HCT116 (cell line): ENCODE measurements at regions not wholly inside any gene's neighbourhood (a gene's known extent, or its start where the extent isn't known, plus 50 kb on each side); places are given as distances from the start of the nearest gene placed in this dataset.

Source experiments
- ATAC-seq: fragments of 200-7000 bp; cut with Tn5 transposase; 2 replicates; pipeline ENCODE4 v1.9.1; 2020; ENCODE audit warnings: mild to moderate bottlenecking, moderate library complexity
- BruUV-seq: library from RNA; stranded (reverse); fragments of 400-500 nt; replicated peaks from 2 replicates; lab custom pipeline; 2021; lab: Mats Ljungman, UMichigan
- CTCF ChIA-PET: fragments of 300-600 bp; sonication (Branson Sonifier 250); formaldehyde crosslinking; loops from one replicate; lab custom pipeline; 2021; ENCODE audit warnings: antibody characterized with exemption; lab: Charles Lee
- POLR2A ChIA-PET: fragments of 300-600, 350-600 bp; sonication (Branson Sonifier 250); formaldehyde crosslinking; loops from one replicate; lab custom pipeline; 2021; ENCODE audit warnings: antibody characterized with exemption; lab: Charles Lee
- RAD21 ChIA-PET, 2 experiments: fragments of 300-600 bp; sonication (Branson Sonifier 250); formaldehyde crosslinking; loops; one replicate each; lab custom pipeline; 2023; ENCODE audit warnings: low total read pairs in 2 of 2; ENCODE audit not compliant: uncharacterized antibody in 2 of 2, unreplicated experiment in 2 of 2, low non-redundant PET in 1 of 2; lab: Charles Lee
- DNase-seq: peaks from one replicate; pipeline ENCODE4 v3.0.0-alpha.2; 2010; ENCODE audit warnings: low read depth, low spot score
- H2AFZ ChIP-seq: fragments of 200-600 bp; shearing (Covaris generic), sonication (generic); 2 replicates; pipeline ENCODE4 v1.6.1; 2017; ENCODE audit warnings: low read depth, mixed run types, mixed read lengths, antibody characterized with exemption, low read length; ENCODE audit not compliant: poor library complexity, severe bottlenecking
- H3K27ac ChIP-seq: 2 replicates; pipeline ENCODE4 v1.5.1; 2012; ENCODE audit warnings: low read depth, low read length
- H3K27me3 ChIP-seq: fragments of 200-600 bp; sonication (generic); 2 replicates; pipeline ENCODE4 v1.6.1; 2016; ENCODE audit warnings: mixed run types, low read length, mixed read lengths; ENCODE audit not compliant: insufficient read depth
- H3K36me3 ChIP-seq, 2 experiments: fragments of 200-500 bp in 1 of 2; fragments of 200-600 bp in 1 of 2; sonication (Bioruptor generic) in 1 of 2; sonication (generic) in 1 of 2; 2 replicates each; pipeline versions ENCODE4 v1.5.1 to v1.6.1; 2014 to 2016; ENCODE audit warnings: low read length in 2 of 2, inconsistent platforms in 1 of 2, mixed read lengths in 1 of 2, mixed run types in 1 of 2; ENCODE audit not compliant: insufficient read depth in 2 of 2, control insufficient read depth in 1 of 2
- H3K4me1 ChIP-seq, 2 experiments: fragments of 200-600 bp in 1 of 2; sonication (generic) in 1 of 2; 2 replicates each; pipeline versions ENCODE4 v1.5.1 to v1.6.1; 2012 to 2017; ENCODE audit warnings: low read length in 2 of 2, inconsistent platforms in 1 of 2, mild to moderate bottlenecking in 1 of 2, mixed read lengths in 1 of 2, mixed run types in 1 of 2, moderate library complexity in 1 of 2; ENCODE audit not compliant: insufficient read depth in 2 of 2, control insufficient read depth in 1 of 2
- H3K4me2 ChIP-seq: fragments of 200-600 bp; sonication (generic); 2 replicates; pipeline ENCODE4 v1.6.1; 2017; ENCODE audit warnings: mixed run types, low read length, mixed read lengths
- H3K4me3 ChIP-seq, 2 experiments: fragments of 200-600 bp in 1 of 2; sonication (generic) in 1 of 2; replicated peaks in 1 of 2; 2 replicates each; pipeline ENCODE4 v1.5.1; 2011 to 2016; ENCODE audit warnings: low read length in 2 of 2, control low read depth in 1 of 2, low read depth in 1 of 2, mild to moderate bottlenecking in 1 of 2, mixed read lengths in 1 of 2, mixed run types in 1 of 2
- H3K79me2 ChIP-seq: fragments of 200-600 bp; sonication (generic); 2 replicates; pipeline ENCODE4 v1.6.1; 2017; ENCODE audit warnings: mild to moderate bottlenecking, mixed run types, low read length, moderate library complexity, mixed read lengths; ENCODE audit not compliant: insufficient read depth
- H3K9ac ChIP-seq: fragments of 200-600 bp; sonication (generic); 2 replicates; pipeline ENCODE4 v1.6.1; 2016; ENCODE audit warnings: low read length, mixed read lengths
- H3K9me2 ChIP-seq: fragments of 200-600 bp; sonication (generic), shearing (Covaris generic); 2 replicates; pipeline ENCODE4 v1.6.1; 2017; ENCODE audit warnings: mixed run types, mild to moderate bottlenecking, moderate library complexity; ENCODE audit not compliant: insufficient read depth
- H3K9me3 ChIP-seq, 2 experiments: fragments of 200-500 bp in 1 of 2; fragments of 200-600 bp in 1 of 2; sonication (Bioruptor generic) in 1 of 2; sonication (generic) in 1 of 2; 2 replicates each; pipeline ENCODE4 v1.6.1; 2014 to 2017; ENCODE audit warnings: low read length in 2 of 2, mixed read lengths in 2 of 2, inconsistent platforms in 1 of 2, low read depth in 1 of 2, mild to moderate bottlenecking in 1 of 2, mixed run types in 1 of 2, moderate library complexity in 1 of 2; ENCODE audit not compliant: control insufficient read depth in 1 of 2, insufficient read depth in 1 of 2
- H4K20me1 ChIP-seq: fragments of 200-600 bp; sonication (generic), shearing (Covaris generic); 2 replicates; pipeline ENCODE4 v1.6.1; 2017; ENCODE audit warnings: mixed run types, mild to moderate bottlenecking, moderate library complexity; ENCODE audit not compliant: insufficient read depth
- CBX3 ChIP-seq: IDR thresholded peaks from 2 replicates; pipeline ENCODE4 v1.6.1; 2012; ENCODE audit warnings: low read depth
- CEBPB ChIP-seq: IDR thresholded peaks from 2 replicates; pipeline ENCODE4 v1.6.1; 2012; ENCODE audit warnings: low read depth
- EGR1 ChIP-seq: IDR thresholded peaks from 2 replicates; pipeline ENCODE4 v1.6.1; 2012; ENCODE audit warnings: low read depth
- ELF1 ChIP-seq: IDR thresholded peaks from 2 replicates; pipeline ENCODE4 v1.6.1; 2012; ENCODE audit warnings: low read depth, borderline replicate concordance
- FOSL1 ChIP-seq: IDR thresholded peaks from 2 replicates; pipeline ENCODE4 v1.6.1; 2012; ENCODE audit warnings: low read depth
- JUND ChIP-seq: IDR thresholded peaks from 2 replicates; pipeline ENCODE4 v1.6.1; 2012
- POLR2A ChIP-seq: IDR thresholded peaks from 2 replicates; pipeline ENCODE4 v1.7.0; 2011; ENCODE audit warnings: borderline replicate concordance; ENCODE audit not compliant: insufficient read depth, insufficient read length; ENCODE audit errors: extremely low read depth
- POLR2AphosphoS5 ChIP-seq: IDR thresholded peaks from 2 replicates; pipeline ENCODE4 v1.6.1; 2011; ENCODE audit warnings: mild to moderate bottlenecking, low read depth, low read length, moderate library complexity
- SIN3A ChIP-seq: IDR thresholded peaks from 2 replicates; pipeline ENCODE4 v1.6.1; 2012; ENCODE audit warnings: low read depth
- SP1 ChIP-seq: IDR thresholded peaks from 2 replicates; pipeline ENCODE4 v1.6.1; 2012; ENCODE audit warnings: low read depth
- SRF ChIP-seq: IDR thresholded peaks from 2 replicates; pipeline ENCODE4 v1.6.1; 2012; ENCODE audit warnings: low read depth
- TCF7L2 ChIP-seq: IDR thresholded peaks from 2 replicates; pipeline ENCODE4 v1.7.0; 2011; ENCODE audit warnings: borderline replicate concordance, inconsistent platforms; ENCODE audit not compliant: insufficient read depth, insufficient read length; ENCODE audit errors: extremely low read depth
- YY1 ChIP-seq: IDR thresholded peaks from 2 replicates; pipeline ENCODE4 v1.6.1; 2011; ENCODE audit warnings: low read length, low read depth, moderate library complexity, mild to moderate bottlenecking; ENCODE audit not compliant: insufficient replicate concordance; ENCODE audit errors: extremely low read depth
- ZFX ChIP-seq: fragments of 450-650 bp; IDR thresholded peaks from 2 replicates; pipeline ENCODE4 v1.6.1; 2017
- intact Hi-C: fragments of 100-400 bp; cut with micrococcal nuclease; formaldehyde crosslinking; loops from 2 replicates; pipeline ENCODE4 v1.10.0; 2022
- TF ChIP-seq, protein P1 (sequence below): IDR thresholded peaks from 2 replicates; pipeline ENCODE4 v1.6.1; 2012
- TF ChIP-seq, protein P2 (sequence below): IDR thresholded peaks from 2 replicates; pipeline ENCODE4 v1.6.1; 2012; ENCODE audit warnings: low read depth
- TF ChIP-seq, protein P3 (sequence below): IDR thresholded peaks from 2 replicates; pipeline ENCODE4 v1.6.1; 2011; ENCODE audit warnings: mild to moderate bottlenecking, low read length, moderate library complexity; ENCODE audit not compliant: insufficient replicate concordance; ENCODE audit errors: extremely low read depth
- TF ChIP-seq, protein P4 (sequence below), 3 experiments: fragments of 200-600 bp in 1 of 3; sonication (generic) in 1 of 3; IDR thresholded peaks in 2 of 3; conservative IDR thresholded peaks in 1 of 3; 2 replicates each; pipeline ENCODE4 v1.5.1; 2012 to 2017; ENCODE audit warnings: low read depth in 2 of 3, low read length in 2 of 3, antibody characterized with exemption in 1 of 3, borderline replicate concordance in 1 of 3, control low read depth in 1 of 3, mild to moderate bottlenecking in 1 of 3, mixed read lengths in 1 of 3, mixed run types in 1 of 3, moderate library complexity in 1 of 3; ENCODE audit not compliant: insufficient read depth in 1 of 3

DNA sequence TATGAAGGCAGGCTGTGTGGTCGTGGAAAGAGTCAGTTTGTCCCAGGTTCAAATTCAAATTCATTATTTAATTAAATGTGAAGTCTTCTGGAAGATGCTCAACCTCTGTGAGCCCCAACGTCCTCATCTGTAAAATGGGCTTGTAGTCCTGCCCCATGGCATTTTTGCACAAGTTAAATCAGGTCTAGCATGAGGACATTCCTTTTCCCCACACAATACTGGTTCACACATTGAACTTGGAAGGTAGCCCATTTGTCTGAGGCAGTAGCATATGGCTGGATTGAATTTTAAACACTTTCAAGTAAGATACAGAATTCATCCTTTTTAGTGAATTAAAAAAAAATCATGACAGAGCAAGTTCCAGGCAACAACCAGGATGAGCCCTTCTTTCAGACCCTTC, 665.4 kb upstream of the HS6ST1 start:
- H2AFZ ChIP-seq, result no peak overlapping the region
- DNase-seq, result no peak
- no peak overlapping the region for H3K4me3 ChIP-seq
- intact Hi-C loops, result no loop called here
- H3K4me1 ChIP-seq, result no peaks in the 10 kb centered on the region
- H3K9me3 ChIP-seq, result no peaks in the 10 kb centered on the region
- ChIA-PET CTCF (no interaction called here), POLR2A (no interaction called here)
- TF ChIP-seq YY1 (no peak), POLR2A (no peak), ZFX (no peak), TCF7L2 (no peak), ELF1 (no peak), CEBPB (no peak), JUND (no peak), SP1 (no peak), SRF (no peak), POLR2AphosphoS5 (no peak), FOSL1 (no peak), SIN3A (no peak), CBX3 (no peak), EGR1 (no peak)
- TF ChIP-seq, protein P1, sequence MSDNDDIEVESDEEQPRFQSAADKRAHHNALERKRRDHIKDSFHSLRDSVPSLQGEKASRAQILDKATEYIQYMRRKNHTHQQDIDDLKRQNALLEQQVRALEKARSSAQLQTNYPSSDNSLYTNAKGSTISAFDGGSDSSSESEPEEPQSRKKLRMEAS, result no peak
- TF ChIP-seq, protein P2, sequence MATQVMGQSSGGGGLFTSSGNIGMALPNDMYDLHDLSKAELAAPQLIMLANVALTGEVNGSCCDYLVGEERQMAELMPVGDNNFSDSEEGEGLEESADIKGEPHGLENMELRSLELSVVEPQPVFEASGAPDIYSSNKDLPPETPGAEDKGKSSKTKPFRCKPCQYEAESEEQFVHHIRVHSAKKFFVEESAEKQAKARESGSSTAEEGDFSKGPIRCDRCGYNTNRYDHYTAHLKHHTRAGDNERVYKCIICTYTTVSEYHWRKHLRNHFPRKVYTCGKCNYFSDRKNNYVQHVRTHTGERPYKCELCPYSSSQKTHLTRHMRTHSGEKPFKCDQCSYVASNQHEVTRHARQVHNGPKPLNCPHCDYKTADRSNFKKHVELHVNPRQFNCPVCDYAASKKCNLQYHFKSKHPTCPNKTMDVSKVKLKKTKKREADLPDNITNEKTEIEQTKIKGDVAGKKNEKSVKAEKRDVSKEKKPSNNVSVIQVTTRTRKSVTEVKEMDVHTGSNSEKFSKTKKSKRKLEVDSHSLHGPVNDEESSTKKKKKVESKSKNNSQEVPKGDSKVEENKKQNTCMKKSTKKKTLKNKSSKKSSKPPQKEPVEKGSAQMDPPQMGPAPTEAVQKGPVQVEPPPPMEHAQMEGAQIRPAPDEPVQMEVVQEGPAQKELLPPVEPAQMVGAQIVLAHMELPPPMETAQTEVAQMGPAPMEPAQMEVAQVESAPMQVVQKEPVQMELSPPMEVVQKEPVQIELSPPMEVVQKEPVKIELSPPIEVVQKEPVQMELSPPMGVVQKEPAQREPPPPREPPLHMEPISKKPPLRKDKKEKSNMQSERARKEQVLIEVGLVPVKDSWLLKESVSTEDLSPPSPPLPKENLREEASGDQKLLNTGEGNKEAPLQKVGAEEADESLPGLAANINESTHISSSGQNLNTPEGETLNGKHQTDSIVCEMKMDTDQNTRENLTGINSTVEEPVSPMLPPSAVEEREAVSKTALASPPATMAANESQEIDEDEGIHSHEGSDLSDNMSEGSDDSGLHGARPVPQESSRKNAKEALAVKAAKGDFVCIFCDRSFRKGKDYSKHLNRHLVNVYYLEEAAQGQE, result no peak
- TF ChIP-seq, protein P3, sequence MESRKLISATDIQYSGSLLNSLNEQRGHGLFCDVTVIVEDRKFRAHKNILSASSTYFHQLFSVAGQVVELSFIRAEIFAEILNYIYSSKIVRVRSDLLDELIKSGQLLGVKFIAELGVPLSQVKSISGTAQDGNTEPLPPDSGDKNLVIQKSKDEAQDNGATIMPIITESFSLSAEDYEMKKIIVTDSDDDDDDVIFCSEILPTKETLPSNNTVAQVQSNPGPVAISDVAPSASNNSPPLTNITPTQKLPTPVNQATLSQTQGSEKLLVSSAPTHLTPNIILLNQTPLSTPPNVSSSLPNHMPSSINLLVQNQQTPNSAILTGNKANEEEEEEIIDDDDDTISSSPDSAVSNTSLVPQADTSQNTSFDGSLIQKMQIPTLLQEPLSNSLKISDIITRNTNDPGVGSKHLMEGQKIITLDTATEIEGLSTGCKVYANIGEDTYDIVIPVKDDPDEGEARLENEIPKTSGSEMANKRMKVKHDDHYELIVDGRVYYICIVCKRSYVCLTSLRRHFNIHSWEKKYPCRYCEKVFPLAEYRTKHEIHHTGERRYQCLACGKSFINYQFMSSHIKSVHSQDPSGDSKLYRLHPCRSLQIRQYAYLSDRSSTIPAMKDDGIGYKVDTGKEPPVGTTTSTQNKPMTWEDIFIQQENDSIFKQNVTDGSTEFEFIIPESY, result no peak
- TF ChIP-seq, protein P4, sequence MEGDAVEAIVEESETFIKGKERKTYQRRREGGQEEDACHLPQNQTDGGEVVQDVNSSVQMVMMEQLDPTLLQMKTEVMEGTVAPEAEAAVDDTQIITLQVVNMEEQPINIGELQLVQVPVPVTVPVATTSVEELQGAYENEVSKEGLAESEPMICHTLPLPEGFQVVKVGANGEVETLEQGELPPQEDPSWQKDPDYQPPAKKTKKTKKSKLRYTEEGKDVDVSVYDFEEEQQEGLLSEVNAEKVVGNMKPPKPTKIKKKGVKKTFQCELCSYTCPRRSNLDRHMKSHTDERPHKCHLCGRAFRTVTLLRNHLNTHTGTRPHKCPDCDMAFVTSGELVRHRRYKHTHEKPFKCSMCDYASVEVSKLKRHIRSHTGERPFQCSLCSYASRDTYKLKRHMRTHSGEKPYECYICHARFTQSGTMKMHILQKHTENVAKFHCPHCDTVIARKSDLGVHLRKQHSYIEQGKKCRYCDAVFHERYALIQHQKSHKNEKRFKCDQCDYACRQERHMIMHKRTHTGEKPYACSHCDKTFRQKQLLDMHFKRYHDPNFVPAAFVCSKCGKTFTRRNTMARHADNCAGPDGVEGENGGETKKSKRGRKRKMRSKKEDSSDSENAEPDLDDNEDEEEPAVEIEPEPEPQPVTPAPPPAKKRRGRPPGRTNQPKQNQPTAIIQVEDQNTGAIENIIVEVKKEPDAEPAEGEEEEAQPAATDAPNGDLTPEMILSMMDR (IDR thresholded peaks at IDR 0.05 in 2 of 3, conservative IDR thresholded peaks at IDR 0.05 in 1 of 3; ENCODE audit: borderline replicate concordance in 1 of 3, insufficient read depth in 1 of 3, low read depth in 2 of 3, low read length in 2 of 3), result no peak
- TF ChIP-seq, all 23 proteins: peak for 0
- Histone ChIP-seq H3K9me2 (no peaks in the 10 kb centered on the region), H3K79me2 (no peaks in the 10 kb centered on the region), H3K36me3 (no peaks in the 10 kb centered on the region), H3K9ac (no peak overlapping the region), H3K27me3 (peaks cover 46% of the 10 kb centered on the region), H4K20me1 (no peaks in the 10 kb centered on the region), H3K27ac (no peak overlapping the region), H3K4me2 (no peak overlapping the region)
- RAD21 ChIA-PET, result no interaction called here
- BruUV-seq, result no TSS peak
- no peak for ATAC-seq
